GM18508 (cell line): ENCODE measurements at regions not wholly inside any gene's neighbourhood (a gene's known extent, or its start where the extent isn't known, plus 50 kb on each side); places are given as distances from the start of the nearest gene placed in this dataset.

Experiments
- ATAC-seq: cut with Tn5 transposase; IDR thresholded peaks from one replicate; pipeline ENCODE4 v1.9.1; 2021; ENCODE audit warnings: moderate number of reproducible peaks; ENCODE audit not compliant: insufficient read depth, unreplicated experiment

DNA sequence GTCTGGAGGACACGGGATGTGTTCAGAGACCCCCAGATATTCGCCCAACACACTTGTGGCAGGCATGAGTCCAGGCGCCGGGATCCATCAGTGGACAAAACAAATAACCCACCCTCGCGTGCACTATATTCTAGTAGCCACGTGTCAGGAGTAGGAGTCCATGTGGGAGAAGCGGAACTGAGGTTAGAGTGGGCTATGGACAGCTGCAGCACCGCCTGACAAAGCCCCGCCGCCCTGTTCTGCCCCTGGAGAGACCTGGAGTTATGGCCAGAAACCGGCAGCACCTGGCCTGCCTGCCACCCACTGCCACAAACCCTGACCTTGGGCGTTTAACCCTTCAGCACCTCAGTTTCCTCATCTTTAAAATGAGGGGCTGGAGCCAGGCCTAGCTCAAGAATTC, 181.0 kb upstream of the RNF32 start:
- ATAC-seq: no peak

GRCh38 chr7:156459067-156459466, 181.5 kb upstream of the RNF32 start:
- no peak for ATAC-seq

- no peak for ATAC-seq
Observed at GRCh38 chr7:156458011-156458410, 182.6 kb upstream of the RNF32 start.

DNA sequence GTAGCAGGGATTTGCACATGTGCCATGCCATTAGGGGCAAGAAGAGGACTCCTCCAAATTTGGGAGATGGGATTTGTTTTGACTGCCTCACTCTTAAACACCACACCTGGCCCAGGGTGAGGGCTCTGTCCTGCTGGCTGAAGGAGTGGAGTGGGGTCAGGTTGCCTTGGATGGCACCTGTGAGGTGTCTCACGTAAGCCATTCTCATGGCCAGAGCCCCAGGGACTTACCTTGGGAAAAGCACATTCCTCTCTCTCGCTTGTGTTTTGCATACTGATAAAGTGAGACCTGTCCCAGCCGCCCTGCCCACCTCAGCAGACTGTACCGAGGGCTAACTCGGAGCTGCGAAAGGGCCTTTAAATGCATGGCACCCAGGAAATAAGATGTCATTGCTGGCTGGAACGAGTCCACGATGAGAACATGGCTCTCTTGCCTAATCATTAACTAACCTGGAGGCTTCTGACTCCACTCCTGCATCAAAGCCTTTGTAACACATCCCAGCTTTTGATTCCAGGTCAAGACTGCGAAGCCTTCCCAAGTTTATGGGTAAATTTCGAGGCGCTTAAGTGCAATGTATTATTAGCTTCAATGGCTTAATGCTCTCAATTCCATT, 184.0 kb upstream of the RNF32 start:
- ATAC-seq: no peak

DNA sequence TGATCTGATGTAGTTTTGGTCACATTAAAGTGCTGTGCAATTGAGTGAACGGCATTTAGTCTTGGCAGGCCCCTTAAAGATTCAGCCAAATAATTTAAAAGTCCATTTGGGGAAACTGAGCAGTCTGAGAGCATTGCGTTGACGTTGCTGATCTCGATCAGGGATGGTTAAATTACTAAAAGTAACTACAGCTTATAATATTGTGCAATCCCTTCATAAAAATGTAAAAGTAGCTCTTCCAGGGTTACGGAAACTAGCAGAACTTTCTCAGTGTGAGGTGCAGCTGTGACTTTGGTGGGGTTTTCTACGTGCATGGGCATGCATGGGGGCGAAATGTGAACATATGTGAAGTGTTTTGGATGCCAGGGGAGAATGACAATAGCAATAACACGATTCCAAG, 184.5 kb upstream of the RNF32 start:
- no peak for ATAC-seq

GRCh38 chr7:156450473-156450872, 190.1 kb upstream of the RNF32 start:
- ATAC-seq: no peak

DNA sequence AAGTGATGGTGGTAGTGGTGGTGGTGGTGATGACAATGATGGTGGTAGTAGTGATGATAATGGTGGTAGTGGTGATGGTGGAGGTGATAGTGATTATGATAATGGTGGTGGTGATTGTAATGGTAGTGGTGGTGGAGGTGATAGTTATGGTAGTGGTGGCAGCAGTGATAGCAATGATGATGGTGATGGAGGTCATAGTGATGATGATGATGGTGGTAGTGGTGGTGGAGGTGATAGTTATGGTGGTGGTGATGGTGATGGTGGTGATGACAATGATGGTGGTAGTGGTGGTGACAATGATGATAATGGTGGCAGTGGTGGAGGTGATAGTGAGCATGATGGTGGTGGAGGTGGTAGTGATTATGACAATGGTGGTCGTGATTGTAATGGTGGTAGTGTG, 191.7 kb upstream of the RNF32 start:
- no peak for ATAC-seq

- ATAC-seq: no peak
Observed at GRCh38 chr7:156446990-156447389, 193.6 kb upstream of the RNF32 start.

DNA sequence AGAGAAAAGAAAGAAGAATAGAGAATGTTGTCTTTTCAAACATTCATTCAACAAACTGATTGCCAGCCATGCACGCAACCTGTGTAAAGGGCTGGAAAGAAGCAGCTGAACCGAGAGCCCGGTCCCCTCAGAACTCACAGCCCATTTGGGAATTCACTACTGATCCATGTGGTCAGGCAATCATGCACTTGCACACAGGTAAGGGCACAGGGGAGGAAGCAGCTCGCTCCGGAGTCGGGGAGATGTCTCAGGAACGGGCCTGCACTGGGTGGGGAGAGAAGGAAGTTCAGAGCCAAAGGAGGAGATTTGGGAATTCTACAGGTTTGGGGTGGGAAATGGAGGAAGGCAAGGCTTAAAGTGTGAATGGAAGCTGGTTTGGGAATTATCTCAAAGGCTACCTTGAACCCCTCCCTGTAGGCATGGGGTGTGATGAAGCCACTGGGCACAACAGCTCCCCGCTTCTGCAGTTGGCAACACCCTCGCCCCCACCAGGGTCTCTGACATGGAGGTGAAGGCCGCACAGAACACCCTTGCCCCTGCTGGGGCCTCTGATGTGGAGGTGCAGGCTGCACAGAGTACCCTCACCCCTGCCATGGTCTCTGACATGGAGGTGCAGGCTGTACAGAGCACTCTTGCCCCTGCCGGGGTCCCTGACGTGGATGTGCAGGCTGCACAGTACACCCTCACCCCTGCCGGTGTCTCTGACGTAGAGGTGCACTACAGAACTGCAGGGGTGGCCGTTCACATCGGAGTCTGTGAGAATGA, 194.4 kb upstream of the RNF32 start:
- ATAC-seq: no peak

DNA sequence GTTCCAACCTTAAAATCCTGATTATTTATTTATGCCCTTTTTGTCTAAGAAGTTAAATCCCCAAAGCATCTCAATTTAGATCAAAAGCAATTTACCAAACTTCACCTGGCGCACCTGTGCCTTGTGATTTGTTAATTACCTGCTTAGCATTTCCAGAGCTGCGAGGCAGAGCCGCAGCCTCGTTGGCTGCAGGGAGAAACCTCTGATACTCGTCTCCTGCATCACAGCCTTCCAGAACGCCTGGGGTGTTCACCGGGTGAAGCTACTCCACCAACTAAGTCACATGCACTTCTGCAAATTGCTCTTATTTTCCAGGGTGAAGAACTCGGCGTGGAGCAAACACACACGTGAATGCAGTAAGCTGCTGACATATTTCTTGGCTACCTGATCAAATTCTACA, 198.1 kb upstream of the RNF32 start:
- ATAC-seq: no peak

DNA sequence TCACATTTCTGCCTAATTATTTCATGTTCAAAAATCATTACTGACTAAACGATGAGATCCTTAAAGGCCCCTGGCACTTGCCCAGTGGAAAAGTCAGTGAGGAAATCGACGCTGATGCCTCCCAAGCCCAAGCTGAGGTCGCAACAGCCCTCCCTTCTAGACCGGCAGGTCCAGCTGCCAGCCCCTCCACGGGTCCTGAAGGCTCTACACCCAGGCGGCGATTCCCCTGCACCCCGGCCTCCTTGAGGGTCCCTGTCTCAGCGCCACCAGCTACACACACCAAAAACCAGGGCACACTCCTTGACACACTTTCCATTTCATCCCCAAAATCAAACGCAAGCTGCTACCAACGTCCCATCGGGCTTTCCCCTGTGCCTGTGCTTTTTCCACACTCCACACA, 200.1 kb upstream of the RNF32 start:
- ATAC-seq: no peak

DNA sequence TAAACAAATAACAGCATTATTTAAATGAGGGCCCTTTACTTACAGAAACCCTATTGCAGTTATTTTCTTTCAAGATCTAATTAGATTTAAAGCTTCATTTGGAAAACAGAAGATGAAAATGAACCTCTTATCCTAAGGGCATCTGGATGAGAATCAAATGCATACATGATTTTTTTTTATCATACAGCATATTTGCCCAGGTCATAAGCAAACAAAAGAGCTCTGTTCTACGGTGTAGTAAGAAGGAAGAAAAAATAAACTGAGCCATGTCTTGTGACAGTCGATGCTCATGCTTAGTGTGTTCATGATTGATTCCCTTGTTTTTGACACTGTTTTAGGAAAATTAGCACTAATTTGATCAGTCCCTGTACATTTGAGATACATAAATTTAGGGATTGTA, 202.6 kb upstream of the RNF32 start:
- ATAC-seq: no peak

- no peak for ATAC-seq
Observed at GRCh38 chr7:156437021-156437614, 203.5 kb upstream of the RNF32 start.

GRCh38 chr7:156435486-156436231, 204.9 kb upstream of the RNF32 start:
- no peak for ATAC-seq

DNA sequence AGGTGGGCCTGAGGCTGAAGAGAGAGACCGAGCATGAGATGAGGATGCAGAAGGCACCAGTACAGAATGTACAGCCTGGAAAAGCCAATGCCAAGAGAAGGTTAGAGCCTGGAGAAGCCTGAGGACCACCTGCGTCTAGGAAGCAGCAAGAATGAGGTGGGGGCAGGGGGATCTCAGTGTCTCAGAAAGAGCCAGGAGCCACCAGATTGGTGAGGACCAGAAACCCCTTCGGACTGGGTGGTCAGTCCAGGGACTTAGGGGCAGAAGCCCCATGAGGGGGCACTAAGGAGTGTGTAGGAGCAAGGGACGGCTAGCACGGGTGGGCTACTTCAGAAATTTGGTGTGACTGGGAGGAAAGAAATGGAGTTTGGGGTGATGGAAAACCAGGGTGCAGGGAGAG, 205.9 kb upstream of the RNF32 start:
- ATAC-seq: no peak

DNA sequence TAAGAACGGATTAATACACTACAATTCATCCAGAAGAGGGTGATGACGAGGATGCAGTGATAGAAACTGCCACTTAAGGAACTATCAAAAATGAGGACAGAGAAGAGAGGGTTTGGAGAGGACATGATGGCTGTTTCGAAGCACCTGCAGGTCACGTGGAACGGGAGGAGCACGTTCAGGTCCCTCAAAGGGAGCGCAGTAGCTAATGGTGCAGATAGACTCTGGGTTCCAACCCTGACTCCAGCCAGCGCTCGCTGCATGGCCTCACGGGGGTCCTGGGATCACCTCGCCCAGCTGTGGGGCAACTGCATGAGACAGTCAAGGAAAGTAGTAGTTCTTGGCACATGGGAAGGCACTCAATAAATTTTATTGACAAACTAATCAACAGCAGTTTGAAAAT, 208.6 kb upstream of the RNF32 start:
- ATAC-seq: no peak

- no peak for ATAC-seq
Observed at GRCh38 chr7:156430109-156430508, 210.5 kb upstream of the RNF32 start.

DNA sequence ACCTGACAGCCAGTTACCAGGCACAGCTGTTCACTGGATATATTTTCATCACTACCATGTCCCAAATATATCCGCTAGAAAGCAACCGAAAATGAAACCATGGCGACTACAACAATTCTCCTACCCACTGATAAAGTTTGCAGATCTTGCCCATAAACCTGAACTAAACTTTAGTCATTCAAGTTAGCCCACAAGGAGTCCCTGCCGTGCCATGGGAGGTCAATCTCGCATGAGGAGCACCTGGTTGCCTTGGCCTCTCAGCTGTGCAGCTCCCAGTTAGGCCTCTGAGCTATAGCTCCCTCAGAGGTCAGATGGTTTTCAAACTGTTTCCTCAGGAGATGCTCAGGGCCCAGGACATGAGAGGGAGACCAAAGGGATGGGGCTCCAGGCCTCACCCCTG, 211.1 kb upstream of the RNF32 start:
- ATAC-seq: no peak

DNA sequence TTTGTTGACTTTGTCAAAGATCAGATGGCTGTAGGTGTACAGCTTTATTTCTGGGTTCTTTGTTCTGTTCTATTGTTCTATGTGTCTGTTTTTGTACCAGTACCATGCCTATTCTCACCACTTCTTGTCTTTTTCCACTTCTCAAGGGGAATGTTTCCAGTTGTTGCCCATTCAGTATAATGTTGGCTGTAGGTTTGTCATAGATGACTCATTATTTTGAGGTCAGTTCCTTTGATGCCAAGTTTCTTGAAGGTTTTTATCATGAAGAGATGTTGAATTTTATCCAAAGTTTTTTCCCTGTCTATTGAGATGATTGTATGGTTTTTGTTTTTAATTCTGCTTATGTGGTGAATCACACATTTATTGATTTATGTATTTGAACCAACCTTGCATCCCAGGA, 216.7 kb upstream of the RNF32 start:
- no peak for ATAC-seq

GRCh38 chr7:156420496-156420895, 220.1 kb upstream of the RNF32 start:
- no peak for ATAC-seq

DNA sequence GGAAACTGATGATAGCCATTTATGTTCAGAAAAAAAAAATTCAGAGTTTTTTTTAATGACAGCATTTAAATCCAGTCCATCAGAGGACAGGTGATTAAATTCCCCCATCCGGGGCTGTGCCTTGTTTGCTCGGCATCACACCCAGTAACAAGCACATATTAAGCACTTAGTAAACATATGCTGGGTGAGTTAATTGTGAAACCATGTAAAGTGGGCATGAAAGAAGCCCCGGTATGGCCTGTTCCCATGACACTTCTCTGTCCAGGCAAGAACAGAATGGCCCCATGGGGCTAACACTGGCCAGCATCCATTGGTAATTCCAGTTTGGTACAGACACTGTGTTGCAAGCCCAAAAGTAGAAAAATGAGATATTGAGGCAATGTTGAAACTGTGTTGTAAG, 220.8 kb upstream of the RNF32 start:
- no peak for ATAC-seq
